ENCODE measurements at regions not wholly inside any gene's neighbourhood (a gene's known extent, or its start where the extent isn't known, plus 50 kb on each side); places are given as distances from the start of the nearest gene placed in this dataset.

DNA sequence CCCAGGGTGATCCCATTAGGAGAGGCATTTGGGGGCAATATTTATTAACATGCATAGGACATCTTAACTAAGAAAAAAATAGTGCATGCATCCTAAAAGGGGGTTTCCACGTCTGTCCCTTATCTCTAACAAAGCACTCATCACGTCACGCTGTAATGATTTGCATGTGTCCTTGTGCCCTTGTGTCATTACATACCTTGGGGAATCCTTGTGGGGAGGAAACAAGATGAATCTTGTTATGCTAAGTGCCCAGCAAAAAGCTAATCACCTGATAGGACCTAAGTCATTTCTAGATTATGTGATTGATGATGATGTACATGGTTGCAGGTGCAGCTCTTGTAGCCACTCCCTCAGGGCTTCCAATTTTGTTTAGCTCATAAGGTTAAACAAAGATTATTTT lies 250.9 kb downstream of the FBXO15 start:
- H3K27me3 ChIP-seq (ENCODE audit: insufficient read depth, low read length): no peaks in the 10 kb centered on the region
- H3K4me3 ChIP-seq (ENCODE audit: insufficient read depth, low read length): no peak overlapping the region
- no peaks in the 10 kb centered on the region for H3K4me1 ChIP-seq (ENCODE audit: insufficient read depth, low read length)
- no peaks in the 10 kb centered on the region for H3K79me2 ChIP-seq (ENCODE audit: insufficient read depth, low read length)
- H3K4me2 ChIP-seq (ENCODE audit: insufficient read depth, low read length): no peak overlapping the region
- H3K27ac ChIP-seq (ENCODE audit: low read depth, low read length): no peak overlapping the region
- H3K36me3 ChIP-seq (ENCODE audit: insufficient read depth, low read length): no peaks in the 10 kb centered on the region
- H3K9me3 ChIP-seq (ENCODE audit: low read depth, low read length): no peaks in the 10 kb centered on the region
- no peaks in the 10 kb centered on the region for H4K20me1 ChIP-seq (ENCODE audit: insufficient read depth, low read length)
- TF ChIP-seq, protein P1, sequence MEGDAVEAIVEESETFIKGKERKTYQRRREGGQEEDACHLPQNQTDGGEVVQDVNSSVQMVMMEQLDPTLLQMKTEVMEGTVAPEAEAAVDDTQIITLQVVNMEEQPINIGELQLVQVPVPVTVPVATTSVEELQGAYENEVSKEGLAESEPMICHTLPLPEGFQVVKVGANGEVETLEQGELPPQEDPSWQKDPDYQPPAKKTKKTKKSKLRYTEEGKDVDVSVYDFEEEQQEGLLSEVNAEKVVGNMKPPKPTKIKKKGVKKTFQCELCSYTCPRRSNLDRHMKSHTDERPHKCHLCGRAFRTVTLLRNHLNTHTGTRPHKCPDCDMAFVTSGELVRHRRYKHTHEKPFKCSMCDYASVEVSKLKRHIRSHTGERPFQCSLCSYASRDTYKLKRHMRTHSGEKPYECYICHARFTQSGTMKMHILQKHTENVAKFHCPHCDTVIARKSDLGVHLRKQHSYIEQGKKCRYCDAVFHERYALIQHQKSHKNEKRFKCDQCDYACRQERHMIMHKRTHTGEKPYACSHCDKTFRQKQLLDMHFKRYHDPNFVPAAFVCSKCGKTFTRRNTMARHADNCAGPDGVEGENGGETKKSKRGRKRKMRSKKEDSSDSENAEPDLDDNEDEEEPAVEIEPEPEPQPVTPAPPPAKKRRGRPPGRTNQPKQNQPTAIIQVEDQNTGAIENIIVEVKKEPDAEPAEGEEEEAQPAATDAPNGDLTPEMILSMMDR (IDR thresholded peaks at IDR 0.05; ENCODE audit: extremely low read depth, low read depth, low read length): no peak
- DNase-seq (ENCODE audit: insufficient read length, low spot score, missing footprints): no peak
- no peak overlapping the region for H2AFZ ChIP-seq (ENCODE audit: low read length)

DNA sequence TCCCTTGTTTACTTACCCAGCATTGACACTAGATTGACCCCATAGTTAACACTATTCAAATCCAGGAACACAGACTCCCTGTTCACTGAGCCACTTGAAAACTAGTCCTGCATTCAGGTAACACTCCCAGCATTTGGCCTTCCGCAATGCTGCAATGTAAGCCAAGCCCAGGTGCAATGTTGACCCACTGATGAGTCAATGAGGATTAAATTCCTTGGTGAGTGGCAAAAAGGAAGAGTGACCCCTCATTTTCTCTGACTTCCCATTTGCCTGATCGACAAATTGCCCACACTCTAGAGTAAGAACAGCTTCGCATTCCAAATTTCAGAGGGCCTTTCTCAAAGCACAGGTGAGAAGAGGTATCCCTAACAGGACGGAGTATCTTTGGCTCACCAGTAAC lies 251.9 kb downstream of the FBXO15 start:
- Histone ChIP-seq H3K79me2 (ENCODE audit: insufficient read depth, low read length) (no peaks in the 10 kb centered on the region), H3K27me3 (ENCODE audit: insufficient read depth, low read length) (no peaks in the 10 kb centered on the region), H3K4me3 (ENCODE audit: insufficient read depth, low read length) (no peak overlapping the region), H2AFZ (ENCODE audit: low read length) (no peak overlapping the region), H3K27ac (ENCODE audit: low read depth, low read length) (no peak overlapping the region), H3K9me3 (ENCODE audit: low read depth, low read length) (no peaks in the 10 kb centered on the region), H3K4me1 (ENCODE audit: insufficient read depth, low read length) (no peaks in the 10 kb centered on the region), H3K4me2 (ENCODE audit: insufficient read depth, low read length) (no peak overlapping the region), H4K20me1 (ENCODE audit: insufficient read depth, low read length) (no peaks in the 10 kb centered on the region), H3K36me3 (ENCODE audit: insufficient read depth, low read length) (no peaks in the 10 kb centered on the region)
- TF ChIP-seq, protein P1 (IDR thresholded peaks at IDR 0.05; ENCODE audit: extremely low read depth, low read depth, low read length): no peak
- DNase-seq (ENCODE audit: insufficient read length, low spot score, missing footprints): no peak

DNA sequence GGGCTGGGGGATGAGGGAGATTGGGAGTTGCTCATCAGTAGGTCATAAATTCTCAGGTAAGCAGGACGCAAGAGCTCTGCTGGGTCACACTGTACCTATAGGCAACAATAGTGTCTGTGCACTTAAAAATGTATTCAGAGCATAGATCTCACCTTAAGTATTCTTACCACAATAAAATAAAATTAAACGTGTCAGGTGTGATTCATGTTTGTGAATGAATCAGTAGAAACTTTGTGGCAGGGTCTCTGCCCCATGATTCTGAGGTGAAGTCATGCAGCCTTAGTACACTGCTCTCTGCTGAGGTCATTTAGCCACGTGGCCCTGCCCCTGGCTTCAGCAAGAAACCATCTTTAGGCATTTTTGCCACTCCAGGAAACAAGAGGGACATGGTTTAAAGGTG lies 253.8 kb downstream of the FBXO15 start:
- TF ChIP-seq, protein P1 (IDR thresholded peaks at IDR 0.05; ENCODE audit: extremely low read depth, low read depth, low read length): no peak
- H3K4me3 ChIP-seq (ENCODE audit: insufficient read depth, low read length): no peak overlapping the region
- no peaks in the 10 kb centered on the region for H3K79me2 ChIP-seq (ENCODE audit: insufficient read depth, low read length)

DNA sequence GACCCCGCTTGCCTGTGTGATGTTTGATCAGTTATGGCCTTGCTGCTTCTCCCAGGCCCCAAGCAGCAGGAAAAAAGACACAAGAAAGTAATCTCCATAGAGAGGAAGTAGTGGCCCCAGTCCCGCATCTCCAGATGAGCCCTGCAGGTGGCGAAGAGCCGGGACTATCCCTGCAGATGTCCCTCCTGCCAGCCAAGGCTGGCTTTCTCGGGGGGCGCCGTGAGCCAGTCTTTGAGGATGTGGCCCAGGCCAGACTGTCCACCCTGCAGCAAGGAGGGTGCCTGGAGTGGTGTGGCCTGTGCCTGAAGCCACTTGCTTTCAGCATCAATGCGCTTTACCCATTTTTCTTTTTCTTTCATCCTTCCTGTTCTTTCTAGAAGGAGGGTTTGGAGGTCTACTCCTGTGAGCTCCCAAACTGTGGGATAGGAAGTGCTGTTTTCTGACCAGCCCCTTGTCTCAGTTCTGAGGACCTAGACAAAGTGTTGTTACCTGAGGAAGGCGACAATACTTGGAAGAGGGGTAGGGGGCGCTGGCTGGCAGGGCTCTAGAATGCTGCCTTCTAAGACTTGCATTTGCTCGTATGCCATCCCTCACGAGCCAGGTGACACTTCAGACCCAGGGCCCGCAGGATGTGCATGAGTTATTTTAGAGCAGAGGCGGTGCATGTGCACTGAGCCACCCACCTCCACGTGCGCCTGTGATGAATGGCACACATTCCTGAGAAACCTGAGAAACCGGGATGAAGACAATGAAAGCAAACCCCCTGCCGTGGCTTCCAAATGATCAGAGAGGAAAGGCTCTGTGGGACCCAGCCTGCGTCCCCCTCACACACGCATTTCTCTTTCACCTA lies 255.8 kb downstream of the FBXO15 start:
- TF ChIP-seq, protein P1 (IDR thresholded peaks at IDR 0.05; ENCODE audit: extremely low read depth, low read depth, low read length): no peak
- no peak overlapping the region for H2AFZ ChIP-seq (ENCODE audit: low read length)
- H3K36me3 ChIP-seq (ENCODE audit: insufficient read depth, low read length): no peaks in the 10 kb centered on the region
- H3K79me2 ChIP-seq (ENCODE audit: insufficient read depth, low read length): no peaks in the 10 kb centered on the region
- no peaks in the 10 kb centered on the region for H3K4me1 ChIP-seq (ENCODE audit: insufficient read depth, low read length)
- no peaks in the 10 kb centered on the region for H4K20me1 ChIP-seq (ENCODE audit: insufficient read depth, low read length)
- no peaks in the 10 kb centered on the region for H3K9me3 ChIP-seq (ENCODE audit: low read depth, low read length)
- H3K4me2 ChIP-seq (ENCODE audit: insufficient read depth, low read length): no peak overlapping the region
- DNase-seq (ENCODE audit: insufficient read length, low spot score, missing footprints): no peak
- H3K27me3 ChIP-seq (ENCODE audit: insufficient read depth, low read length): no peaks in the 10 kb centered on the region
- no peak overlapping the region for H3K4me3 ChIP-seq (ENCODE audit: insufficient read depth, low read length)
- no peak overlapping the region for H3K27ac ChIP-seq (ENCODE audit: low read depth, low read length)

More for the DNA sequence above, 253.8 kb downstream of the FBXO15 start:
- no peaks in the 10 kb centered on the region for H3K36me3 ChIP-seq (ENCODE audit: insufficient read depth, low read length)
- H3K27ac ChIP-seq (ENCODE audit: low read depth, low read length): no peak overlapping the region
- no peak for DNase-seq (ENCODE audit: insufficient read length, low spot score, missing footprints)
- no peaks in the 10 kb centered on the region for H4K20me1 ChIP-seq (ENCODE audit: insufficient read depth, low read length)
- H3K4me1 ChIP-seq (ENCODE audit: insufficient read depth, low read length): no peaks in the 10 kb centered on the region
- no peak overlapping the region for H2AFZ ChIP-seq (ENCODE audit: low read length)
- no peak overlapping the region for H3K4me2 ChIP-seq (ENCODE audit: insufficient read depth, low read length)
- H3K9me3 ChIP-seq (ENCODE audit: low read depth, low read length): no peaks in the 10 kb centered on the region
- no peaks in the 10 kb centered on the region for H3K27me3 ChIP-seq (ENCODE audit: insufficient read depth, low read length)

Measured in osteoblast (primary cell).